ENCODE measurements at regions not wholly inside any gene's neighbourhood (a gene's known extent, or its start where the extent isn't known, plus 50 kb on each side); places are given as distances from the start of the nearest gene placed in this dataset.
"Not testable (repeated sequence)": the region's sequence is repeated elsewhere in the genome, so short reads cannot be mapped to it uniquely, and the experiment has no call there.

- ATAC-seq (no peak), DNase-seq (ENCODE audit: low spot score) (no peak)
- H3K4me1 Mint-ChIP-seq (ENCODE audit: low read depth in 2 of 2) = no peaks in the 10 kb centered on the region
- no peaks in the 10 kb centered on the region for H3K9me3 Mint-ChIP-seq
- H3K4me3 Mint-ChIP-seq = no peak overlapping the region
- H3K27me3 Mint-ChIP-seq = no peaks in the 10 kb centered on the region
- no peak overlapping the region for H3K27ac Mint-ChIP-seq
- no peaks in the 10 kb centered on the region for H3K36me3 Mint-ChIP-seq
These were observed 532.0 kb upstream of the SPANXN1 start for GRCh38 chrX:144715337-144715736.

GRCh38 chrX:144716187-144716586, 531.1 kb upstream of the SPANXN1 start:
- Mint-ChIP-seq H3K36me3 (no peaks in the 10 kb centered on the region), H3K4me3 (no peak overlapping the region), H3K9me3 (no peaks in the 10 kb centered on the region), H3K27ac (no peak overlapping the region), H3K27me3 (no peaks in the 10 kb centered on the region), H3K4me1 (ENCODE audit: low read depth in 2 of 2) (no peaks in the 10 kb centered on the region)
- ATAC-seq (no peak), DNase-seq (ENCODE audit: low spot score) (no peak)

GRCh38 chrX:144717682-144718081, 529.6 kb upstream of the SPANXN1 start:
- DNase-seq (ENCODE audit: low spot score) (no peak), ATAC-seq (no peak)
- no peak overlapping the region for H3K27ac Mint-ChIP-seq
- H3K27me3 Mint-ChIP-seq = no peaks in the 10 kb centered on the region
- no peaks in the 10 kb centered on the region for H3K36me3 Mint-ChIP-seq
- peaks cover under 1% of the 10 kb centered on the region for H3K9me3 Mint-ChIP-seq
- no peak overlapping the region for H3K4me3 Mint-ChIP-seq
- no peaks in the 10 kb centered on the region for H3K4me1 Mint-ChIP-seq (ENCODE audit: low read depth in 2 of 2)

GRCh38 chrX:144722307-144722706, 525.0 kb upstream of the SPANXN1 start:
- Mint-ChIP-seq H3K36me3 (no peaks in the 10 kb centered on the region), H3K4me1 (ENCODE audit: low read depth in 2 of 2) (no peaks in the 10 kb centered on the region), H3K27me3 (no peaks in the 10 kb centered on the region), H3K27ac (no peak overlapping the region), H3K4me3 (no peak overlapping the region), H3K9me3 (peaks cover 4% of the 10 kb centered on the region)
- no peak for DNase-seq (ENCODE audit: low spot score)
- no peak for ATAC-seq

GRCh38 chrX:144730471-144730870, 516.8 kb upstream of the SPANXN1 start:
- no peak for DNase-seq (ENCODE audit: low spot score)
- H3K4me3 Mint-ChIP-seq = no peak overlapping the region
- H3K27ac Mint-ChIP-seq = no peak overlapping the region
- no peaks in the 10 kb centered on the region for H3K36me3 Mint-ChIP-seq
- H3K4me1 Mint-ChIP-seq (ENCODE audit: low read depth in 2 of 2) = no peaks in the 10 kb centered on the region
- no peaks in the 10 kb centered on the region for H3K27me3 Mint-ChIP-seq
- no peaks in the 10 kb centered on the region for H3K9me3 Mint-ChIP-seq
- no peak for ATAC-seq

GRCh38 chrX:144732588-144732987, 514.7 kb upstream of the SPANXN1 start:
- Mint-ChIP-seq H3K36me3 (no peaks in the 10 kb centered on the region), H3K9me3 (no peaks in the 10 kb centered on the region)
- ATAC-seq = no peak

GRCh38 chrX:144738246-144738645, 509.1 kb upstream of the SPANXN1 start:
- Mint-ChIP-seq H3K27ac (no peak overlapping the region), H3K27me3 (peaks cover 0 to 6% of the 10 kb centered on the region in 2 donors), H3K4me3 (no peak overlapping the region), H3K36me3 (no peaks in the 10 kb centered on the region), H3K9me3 (no peaks in the 10 kb centered on the region), H3K4me1 (ENCODE audit: low read depth in 2 of 2) (no peaks in the 10 kb centered on the region)
- DNase-seq (ENCODE audit: low spot score) (no peak), ATAC-seq (no peak)

More at GRCh38 chrX:144732588-144732987, 514.7 kb upstream of the SPANXN1 start:
- Mint-ChIP-seq H3K27ac (no peak overlapping the region), H3K4me3 (no peak overlapping the region), H3K27me3 (no peaks in the 10 kb centered on the region), H3K4me1 (ENCODE audit: low read depth in 2 of 2) (no peaks in the 10 kb centered on the region)
- DNase-seq (ENCODE audit: low spot score) = no peak

- no peak for ATAC-seq
- no peak overlapping the region for H3K27ac Mint-ChIP-seq
- H3K4me1 Mint-ChIP-seq (ENCODE audit: low read depth in 2 of 2) = no peaks in the 10 kb centered on the region
- H3K27me3 Mint-ChIP-seq = no peaks in the 10 kb centered on the region
- no peak for DNase-seq (ENCODE audit: low spot score)
- no peaks in the 10 kb centered on the region for H3K36me3 Mint-ChIP-seq
- no peaks in the 10 kb centered on the region for H3K9me3 Mint-ChIP-seq
- no peak overlapping the region for H3K4me3 Mint-ChIP-seq
These were observed 478.8 kb upstream of the SPANXN1 start for GRCh38 chrX:144768540-144768939.

GRCh38 chrX:144783528-144783927, 463.8 kb upstream of the SPANXN1 start:
- not testable (repeated sequence) for ATAC-seq; H3K36me3 Mint-ChIP-seq; H3K4me1 Mint-ChIP-seq (ENCODE audit: low read depth in 2 of 2); H3K27ac Mint-ChIP-seq; DNase-seq (ENCODE audit: low spot score); H3K4me3 Mint-ChIP-seq; H3K27me3 Mint-ChIP-seq
- peaks cover 15% of the 10 kb centered on the region for H3K9me3 Mint-ChIP-seq

GRCh38 chrX:144790148-144790547, 457.2 kb upstream of the SPANXN1 start:
- Mint-ChIP-seq H3K36me3 (no peaks in the 10 kb centered on the region), H3K4me1 (ENCODE audit: low read depth in 2 of 2) (no peaks in the 10 kb centered on the region), H3K27ac (no peak overlapping the region), H3K9me3 (peaks cover 40% of the 10 kb centered on the region), H3K27me3 (no peaks in the 10 kb centered on the region), H3K4me3 (no peak overlapping the region)
- DNase-seq (ENCODE audit: low spot score) (no peak), ATAC-seq (no peak)

- DNase-seq (ENCODE audit: low spot score) (no peak), ATAC-seq (no peak)
- H3K36me3 Mint-ChIP-seq = no peaks in the 10 kb centered on the region
- no peak overlapping the region for H3K4me3 Mint-ChIP-seq
- no peak overlapping the region for H3K27ac Mint-ChIP-seq
- H3K27me3 Mint-ChIP-seq = no peaks in the 10 kb centered on the region
- peaks cover 39% of the 10 kb centered on the region for H3K9me3 Mint-ChIP-seq
- H3K4me1 Mint-ChIP-seq (ENCODE audit: low read depth in 2 of 2) = no peaks in the 10 kb centered on the region
These were observed 456.0 kb upstream of the SPANXN1 start for GRCh38 chrX:144791298-144791697.

GRCh38 chrX:144798972-144799371, 448.3 kb upstream of the SPANXN1 start:
- H3K36me3 Mint-ChIP-seq = no peaks in the 10 kb centered on the region
- no peak overlapping the region for H3K4me3 Mint-ChIP-seq
- peaks cover 3% of the 10 kb centered on the region for H3K9me3 Mint-ChIP-seq
- H3K27me3 Mint-ChIP-seq = no peaks in the 10 kb centered on the region
- H3K4me1 Mint-ChIP-seq (ENCODE audit: low read depth in 2 of 2) = no peaks in the 10 kb centered on the region
- no peak overlapping the region for H3K27ac Mint-ChIP-seq
- ATAC-seq (no peak), DNase-seq (ENCODE audit: low spot score) (no peak)

- H3K9me3 Mint-ChIP-seq = no peaks in the 10 kb centered on the region
- H3K36me3 Mint-ChIP-seq = no peaks in the 10 kb centered on the region
- H3K4me1 Mint-ChIP-seq (ENCODE audit: low read depth in 2 of 2) = no peaks in the 10 kb centered on the region
- DNase-seq (ENCODE audit: low spot score) = no peak
- no peak for ATAC-seq
- no peak overlapping the region for H3K27ac Mint-ChIP-seq
- H3K4me3 Mint-ChIP-seq = no peak overlapping the region
- no peaks in the 10 kb centered on the region for H3K27me3 Mint-ChIP-seq
These were observed 445.5 kb upstream of the SPANXN1 start for GRCh38 chrX:144801786-144802185.

- Mint-ChIP-seq H3K4me1 (ENCODE audit: low read depth in 2 of 2) (no peaks in the 10 kb centered on the region), H3K27me3 (peaks cover 0 to 3% of the 10 kb centered on the region in 2 donors), H3K27ac (no peak overlapping the region), H3K36me3 (no peaks in the 10 kb centered on the region), H3K9me3 (no peaks in the 10 kb centered on the region), H3K4me3 (no peak overlapping the region)
- ATAC-seq (no peak), DNase-seq (ENCODE audit: low spot score) (no peak)
These were observed 438.3 kb upstream of the SPANXN1 start for GRCh38 chrX:144809025-144809424.

- Mint-ChIP-seq H3K27me3 (peaks cover 0 to 3% of the 10 kb centered on the region in 2 donors), H3K36me3 (no peaks in the 10 kb centered on the region), H3K27ac (no peak overlapping the region), H3K4me1 (ENCODE audit: low read depth in 2 of 2) (no peaks in the 10 kb centered on the region), H3K9me3 (no peaks in the 10 kb centered on the region), H3K4me3 (no peak overlapping the region)
- no peak for DNase-seq (ENCODE audit: low spot score)
- ATAC-seq = no peak
These were observed 436.8 kb upstream of the SPANXN1 start for GRCh38 chrX:144810539-144810938.

Measured in natural killer cell treated with Interleukin-12 subunit alpha and Interleukin-12 subunit beta and Interleukin-15 and Interleukin-18, amount 100 ng/mL, for 72 hours (primary cell).